ENCODE measurements at regions not wholly inside any gene's neighbourhood (a gene's known extent, or its start where the extent isn't known, plus 50 kb on each side); places are given as distances from the start of the nearest gene placed in this dataset.
"Not testable (repeated sequence)": the region's sequence is repeated elsewhere in the genome, so short reads cannot be mapped to it uniquely, and the experiment has no call there.

GRCh38 chr7:68067845-68068244 lies 1071.2 kb downstream of the TYW1 start:
- TF ChIP-seq CTCF (IDR thresholded peaks at IDR 0.05; ENCODE audit: control insufficient read depth, extremely low read depth, insufficient read depth) = no peak

GRCh38 chr7:68070992-68071391 lies 1074.4 kb downstream of the TYW1 start:
- DNase-seq (ENCODE audit: low read depth) = no peak
- TF ChIP-seq CTCF (IDR thresholded peaks at IDR 0.05; ENCODE audit: control insufficient read depth, extremely low read depth, insufficient read depth) = no peak
- no peak overlapping the region for H3K4me3 ChIP-seq (ENCODE audit: low read depth, low read length)

More at GRCh38 chr7:68067845-68068244, 1071.2 kb downstream of the TYW1 start:
- no peak overlapping the region for H3K4me3 ChIP-seq (ENCODE audit: low read depth, low read length)
- no peak for DNase-seq (ENCODE audit: low read depth)

GRCh38 chr7:68073701-68074100 lies 1077.1 kb downstream of the TYW1 start:
- no peak overlapping the region for H3K4me3 ChIP-seq (ENCODE audit: low read depth, low read length)
- DNase-seq (ENCODE audit: low read depth) = no peak
- TF ChIP-seq CTCF (IDR thresholded peaks at IDR 0.05; ENCODE audit: control insufficient read depth, extremely low read depth, insufficient read depth) = no peak

- TF ChIP-seq CTCF (IDR thresholded peaks at IDR 0.05; ENCODE audit: control insufficient read depth, extremely low read depth, insufficient read depth) = no peak
- H3K4me3 ChIP-seq (ENCODE audit: low read depth, low read length) = no peak overlapping the region
- no peak for DNase-seq (ENCODE audit: low read depth)
These were observed 1077.6 kb downstream of the TYW1 start for GRCh38 chr7:68074242-68074641.

GRCh38 chr7:68078157-68078710 lies 1081.6 kb downstream of the TYW1 start:
- no peak for DNase-seq (ENCODE audit: low read depth)
- H3K4me3 ChIP-seq (ENCODE audit: low read depth, low read length) = no peak overlapping the region
- TF ChIP-seq CTCF (IDR thresholded peaks at IDR 0.05; ENCODE audit: control insufficient read depth, extremely low read depth, insufficient read depth) = no peak

- not testable (repeated sequence) for DNase-seq (ENCODE audit: low read depth); H3K4me3 ChIP-seq (ENCODE audit: low read depth, low read length)
These were observed 1085.7 kb downstream of the TYW1 start for GRCh38 chr7:68082066-68082960.

GRCh38 chr7:68082961-68083657 lies 1086.5 kb downstream of the TYW1 start:
- not testable (repeated sequence) for H3K4me3 ChIP-seq (ENCODE audit: low read depth, low read length); DNase-seq (ENCODE audit: low read depth)

Measured in LNCaP clone FGC (cell line).